Panc1 (cell line): ENCODE measurements at regions not wholly inside any gene's neighbourhood (a gene's known extent, or its start where the extent isn't known, plus 50 kb on each side); places are given as distances from the start of the nearest gene placed in this dataset.

ENCODE experiments used
- ATAC-seq: fragments of 200-7000 bp; cut with Tn5 transposase; 2 replicates; pipeline ENCODE4 v1.9.1; 2020; ENCODE audit warnings: mild to moderate bottlenecking, moderate library complexity
- BruUV-seq: library from RNA; stranded (reverse); fragments of 400-500 nt; replicated peaks from 2 replicates; lab custom pipeline; 2021; lab: Mats Ljungman, UMichigan
- CTCF ChIA-PET: fragments of 300-600 bp; sonication (Branson Sonifier 250); formaldehyde crosslinking; loops from one replicate; lab custom pipeline; 2022; ENCODE audit warnings: antibody characterized with exemption; lab: Charles Lee
- POLR2A ChIA-PET: fragments of 300-600 bp; sonication (Branson Sonifier 250); formaldehyde crosslinking; loops from one replicate; lab custom pipeline; 2022; ENCODE audit warnings: antibody characterized with exemption; lab: Charles Lee
- DNase-seq: peaks from one replicate; pipeline ENCODE4 v3.0.0-alpha.2; 2010; ENCODE audit warnings: low read depth, low spot score
- H3K27ac ChIP-seq: 2 replicates; pipeline ENCODE4 v1.5.1; 2011; ENCODE audit warnings: mild to moderate bottlenecking, low read length, inconsistent platforms
- H3K27me3 ChIP-seq: fragments of 200-500 bp; sonication (Bioruptor generic); 2 replicates; pipeline ENCODE4 v1.6.0; 2014; ENCODE audit warnings: low read length, inconsistent platforms; ENCODE audit not compliant: control insufficient read depth, insufficient read depth
- H3K36me3 ChIP-seq: fragments of 200-500 bp; sonication (Bioruptor generic); 2 replicates; pipeline ENCODE4 v1.5.1; 2014; ENCODE audit warnings: inconsistent platforms, mild to moderate bottlenecking, low read length, moderate library complexity; ENCODE audit not compliant: control insufficient read depth, insufficient read depth
- H3K4me1 ChIP-seq: 2 replicates; pipeline ENCODE4 v1.5.1; 2011; ENCODE audit warnings: inconsistent platforms, mild to moderate bottlenecking, low read length, moderate library complexity; ENCODE audit not compliant: control insufficient read depth, insufficient read depth
- H3K4me3 ChIP-seq, 2 experiments: 2 replicates each; pipeline ENCODE4 v1.5.1; 2011 to 2012; ENCODE audit warnings: low read depth in 2 of 2, low read length in 2 of 2, mild to moderate bottlenecking in 2 of 2, inconsistent platforms in 1 of 2, moderate library complexity in 1 of 2
- H3K9me3 ChIP-seq: fragments of 200-500 bp; sonication (Bioruptor generic); 2 replicates; pipeline ENCODE4 v1.5.1; 2014; ENCODE audit warnings: low read depth, mild to moderate bottlenecking, inconsistent platforms, low read length, moderate library complexity; ENCODE audit not compliant: control insufficient read depth, insufficient read depth
- POLR2AphosphoS5 ChIP-seq: IDR thresholded peaks from 2 replicates; pipeline ENCODE4 v1.6.1; 2012; ENCODE audit warnings: mild to moderate bottlenecking, low read depth, low read length, moderate library complexity
- REST ChIP-seq, 2 experiments: IDR thresholded peaks; 2 replicates each; pipeline ENCODE4 v1.6.1; 2011 to 2012; ENCODE audit warnings: low read depth in 2 of 2, control low read depth in 1 of 2, low read length in 1 of 2, mild to moderate bottlenecking in 1 of 2, moderate library complexity in 1 of 2; ENCODE audit not compliant: insufficient read depth in 1 of 2
- SIN3A ChIP-seq: IDR thresholded peaks from 2 replicates; pipeline ENCODE4 v1.6.1; 2012; ENCODE audit warnings: low read depth, mild to moderate bottlenecking, low read length, moderate library complexity, borderline replicate concordance; ENCODE audit not compliant: insufficient read depth
- TCF7L2 ChIP-seq: IDR thresholded peaks from 2 replicates; pipeline ENCODE4 v1.6.1; 2011; ENCODE audit warnings: mild to moderate bottlenecking, low read depth, low read length, inconsistent platforms
- in situ Hi-C: cut with HindIII; loops from 2 replicates; pipeline ENCODE4 v1.10.0; 2016; ENCODE audit warnings: low sequenced_read_pairs, low pct_unique_long_range_greater_than_20kb
- intact Hi-C: fragments of 100-400 bp; cut with micrococcal nuclease; formaldehyde crosslinking; loops from one replicate; pipeline ENCODE4 v1.10.0; 2022; ENCODE audit not compliant: unreplicated experiment
- TF ChIP-seq, protein P1 (sequence below): fragments of 450-650 bp; IDR thresholded peaks from 2 replicates; pipeline ENCODE4 v1.5.1; 2017; ENCODE audit warnings: mild to moderate bottlenecking

GRCh38 chr10:20427821-20428220 is 469.3 kb downstream of the NEBL start:
- in situ Hi-C loops (no loop called here), intact Hi-C loops (no loop called here)
- Histone ChIP-seq H3K4me1 (no peaks in the 10 kb centered on the region), H3K9me3 (no peaks in the 10 kb centered on the region), H3K36me3 (no peaks in the 10 kb centered on the region), H3K27me3 (no peaks in the 10 kb centered on the region), H3K4me3 (no peak overlapping the region), H3K27ac (no peak overlapping the region)
- no peak for DNase-seq
- CTCF ChIA-PET = no interaction called here
- POLR2A ChIA-PET = no interaction called here
- TF ChIP-seq, protein P1, sequence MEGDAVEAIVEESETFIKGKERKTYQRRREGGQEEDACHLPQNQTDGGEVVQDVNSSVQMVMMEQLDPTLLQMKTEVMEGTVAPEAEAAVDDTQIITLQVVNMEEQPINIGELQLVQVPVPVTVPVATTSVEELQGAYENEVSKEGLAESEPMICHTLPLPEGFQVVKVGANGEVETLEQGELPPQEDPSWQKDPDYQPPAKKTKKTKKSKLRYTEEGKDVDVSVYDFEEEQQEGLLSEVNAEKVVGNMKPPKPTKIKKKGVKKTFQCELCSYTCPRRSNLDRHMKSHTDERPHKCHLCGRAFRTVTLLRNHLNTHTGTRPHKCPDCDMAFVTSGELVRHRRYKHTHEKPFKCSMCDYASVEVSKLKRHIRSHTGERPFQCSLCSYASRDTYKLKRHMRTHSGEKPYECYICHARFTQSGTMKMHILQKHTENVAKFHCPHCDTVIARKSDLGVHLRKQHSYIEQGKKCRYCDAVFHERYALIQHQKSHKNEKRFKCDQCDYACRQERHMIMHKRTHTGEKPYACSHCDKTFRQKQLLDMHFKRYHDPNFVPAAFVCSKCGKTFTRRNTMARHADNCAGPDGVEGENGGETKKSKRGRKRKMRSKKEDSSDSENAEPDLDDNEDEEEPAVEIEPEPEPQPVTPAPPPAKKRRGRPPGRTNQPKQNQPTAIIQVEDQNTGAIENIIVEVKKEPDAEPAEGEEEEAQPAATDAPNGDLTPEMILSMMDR = no peak
- TF ChIP-seq TCF7L2 = no peak
- no peak for TF ChIP-seq REST (IDR thresholded peaks at IDR 0.05; ENCODE audit: insufficient read depth in 1 of 2, low read depth in 2 of 2, low read length in 1 of 2)
- ATAC-seq = no peak
- BruUV-seq = no TSS peak

DNA sequence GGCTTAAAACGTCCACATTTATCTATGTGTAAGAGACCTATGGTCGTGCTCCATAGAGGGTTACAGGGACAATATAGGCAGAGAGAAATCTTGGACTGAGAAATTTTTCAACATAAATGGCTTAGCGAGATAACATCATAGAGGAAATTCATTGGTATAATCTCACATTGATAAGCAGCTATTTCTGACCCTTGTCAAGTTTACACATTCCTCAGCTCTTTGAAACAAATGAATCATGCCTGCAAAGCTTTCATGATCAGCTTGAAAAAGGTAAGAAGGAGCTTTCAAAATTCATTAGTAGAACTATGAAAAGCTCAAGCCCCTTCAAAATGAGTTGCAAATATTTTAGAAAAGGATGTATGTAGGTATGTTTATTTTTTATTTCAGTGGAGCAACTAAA is 478.8 kb downstream of the NEBL start:
- H3K4me3 ChIP-seq = no peak overlapping the region
- H3K9me3 ChIP-seq = no peaks in the 10 kb centered on the region
- H3K4me1 ChIP-seq = no peaks in the 10 kb centered on the region
- BruUV-seq = no TSS peak
- in situ Hi-C loops (no loop called here), intact Hi-C loops (no loop called here)
- H3K36me3 ChIP-seq = no peaks in the 10 kb centered on the region
- ChIA-PET CTCF (interaction anchor here (0.6 kb wide), 1 partner anchor 565 kb away, joined by 7 read pairs; no protein-coding TSS in a partner anchor), POLR2A (no interaction called here)
- no peaks in the 10 kb centered on the region for H3K27me3 ChIP-seq
- no peak overlapping the region for H3K27ac ChIP-seq
- ATAC-seq = no peak
- TF ChIP-seq TCF7L2 (no peak), REST (IDR thresholded peaks at IDR 0.05; ENCODE audit: insufficient read depth in 1 of 2, low read depth in 2 of 2, low read length in 1 of 2) (no peak), SIN3A (no peak), POLR2AphosphoS5 (no peak)
- TF ChIP-seq, protein P1 = no peak
- DNase-seq = no peak
